HFF-Myc (cell line): ENCODE measurements at regions not wholly inside any gene's neighbourhood (a gene's known extent, or its start where the extent isn't known, plus 50 kb on each side); places are given as distances from the start of the nearest gene placed in this dataset.

Experiments
- DNase-seq: peaks from one replicate; pipeline ENCODE4 v3.0.0-alpha.2; 2011; ENCODE audit warnings: low read depth; ENCODE audit errors: extremely low read depth
- H3K4me3 ChIP-seq: replicated peaks from 2 replicates; pipeline ENCODE4 v1.5.1; 2011; ENCODE audit warnings: low read depth, mild to moderate bottlenecking, control low read depth, low read length
- TF ChIP-seq, protein P1 (sequence below): IDR thresholded peaks from 2 replicates; pipeline ENCODE4 v1.5.1; 2012; ENCODE audit warnings: mild to moderate bottlenecking, low read depth, low read length, control low read depth; ENCODE audit errors: missing control alignments

DNA sequence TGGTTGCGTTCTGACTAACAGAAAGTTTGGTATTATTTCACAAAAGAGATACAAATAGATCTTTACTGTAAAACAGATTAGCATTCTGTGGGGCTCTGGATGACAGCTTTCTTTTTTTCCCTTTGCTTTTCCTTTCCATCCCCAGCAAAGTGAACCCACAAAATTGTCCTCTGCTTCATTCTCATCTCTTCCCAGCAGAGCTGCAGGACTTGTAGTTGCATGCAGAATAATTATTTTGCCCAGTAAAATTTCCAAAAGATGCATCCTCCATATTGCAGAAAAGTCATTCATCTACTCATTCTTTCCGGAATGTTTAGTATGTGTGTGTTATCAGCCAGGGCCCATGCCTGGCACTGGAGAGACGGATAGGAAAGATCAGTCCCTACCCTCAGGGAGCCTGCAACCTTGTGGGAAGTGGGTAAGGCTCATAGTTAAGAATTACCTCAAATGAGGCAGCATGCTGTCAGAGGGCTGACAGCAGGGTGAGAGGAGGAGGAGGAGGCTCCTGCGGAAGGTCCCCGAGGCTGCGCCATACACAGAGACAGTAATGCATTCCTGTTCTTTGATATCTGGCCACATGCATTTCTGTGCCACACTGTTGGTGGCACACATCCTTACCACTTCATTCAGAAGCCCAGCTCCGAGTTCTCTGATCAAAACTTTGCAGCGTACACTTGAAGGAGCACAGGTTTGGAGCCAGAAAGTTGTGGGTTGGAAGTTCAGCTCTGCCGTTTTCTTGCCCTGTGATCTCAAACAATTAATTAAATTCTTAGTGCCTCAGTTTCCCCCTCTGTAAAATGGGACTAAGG lies 225.4 kb downstream of the MYCN start:
- H3K4me3 ChIP-seq, result no peak overlapping the region
- no peak for DNase-seq
- TF ChIP-seq, protein P1, sequence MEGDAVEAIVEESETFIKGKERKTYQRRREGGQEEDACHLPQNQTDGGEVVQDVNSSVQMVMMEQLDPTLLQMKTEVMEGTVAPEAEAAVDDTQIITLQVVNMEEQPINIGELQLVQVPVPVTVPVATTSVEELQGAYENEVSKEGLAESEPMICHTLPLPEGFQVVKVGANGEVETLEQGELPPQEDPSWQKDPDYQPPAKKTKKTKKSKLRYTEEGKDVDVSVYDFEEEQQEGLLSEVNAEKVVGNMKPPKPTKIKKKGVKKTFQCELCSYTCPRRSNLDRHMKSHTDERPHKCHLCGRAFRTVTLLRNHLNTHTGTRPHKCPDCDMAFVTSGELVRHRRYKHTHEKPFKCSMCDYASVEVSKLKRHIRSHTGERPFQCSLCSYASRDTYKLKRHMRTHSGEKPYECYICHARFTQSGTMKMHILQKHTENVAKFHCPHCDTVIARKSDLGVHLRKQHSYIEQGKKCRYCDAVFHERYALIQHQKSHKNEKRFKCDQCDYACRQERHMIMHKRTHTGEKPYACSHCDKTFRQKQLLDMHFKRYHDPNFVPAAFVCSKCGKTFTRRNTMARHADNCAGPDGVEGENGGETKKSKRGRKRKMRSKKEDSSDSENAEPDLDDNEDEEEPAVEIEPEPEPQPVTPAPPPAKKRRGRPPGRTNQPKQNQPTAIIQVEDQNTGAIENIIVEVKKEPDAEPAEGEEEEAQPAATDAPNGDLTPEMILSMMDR, result no peak

DNA sequence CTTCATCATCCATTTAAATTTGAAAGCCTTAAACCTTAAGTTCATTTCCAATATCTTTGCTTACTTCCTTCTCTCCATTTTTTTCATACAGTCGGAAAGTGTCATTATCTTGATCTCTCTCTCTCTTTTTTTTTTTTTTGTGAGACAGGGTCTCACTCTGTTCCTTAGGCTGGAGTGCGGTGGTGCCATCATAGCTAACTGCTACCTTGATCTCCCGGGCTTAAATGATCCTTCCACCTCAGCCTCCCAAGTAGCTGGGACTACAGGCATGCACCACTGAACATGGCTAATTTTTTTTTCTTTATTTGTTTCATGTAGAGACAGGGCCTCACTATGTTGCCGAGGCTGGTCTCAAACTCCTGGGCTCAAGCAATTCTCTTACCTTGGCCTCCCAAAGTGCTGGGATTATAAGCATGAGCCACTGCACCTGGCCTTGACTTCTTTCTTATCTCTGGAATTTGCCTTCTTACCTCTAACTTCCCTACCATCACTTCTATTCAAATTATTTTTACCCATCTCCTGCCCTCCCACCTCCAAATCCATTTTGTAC lies 222.2 kb downstream of the MYCN start:
- no peak for DNase-seq
- H3K4me3 ChIP-seq, result no peak overlapping the region
- TF ChIP-seq, protein P1, result no peak

DNA sequence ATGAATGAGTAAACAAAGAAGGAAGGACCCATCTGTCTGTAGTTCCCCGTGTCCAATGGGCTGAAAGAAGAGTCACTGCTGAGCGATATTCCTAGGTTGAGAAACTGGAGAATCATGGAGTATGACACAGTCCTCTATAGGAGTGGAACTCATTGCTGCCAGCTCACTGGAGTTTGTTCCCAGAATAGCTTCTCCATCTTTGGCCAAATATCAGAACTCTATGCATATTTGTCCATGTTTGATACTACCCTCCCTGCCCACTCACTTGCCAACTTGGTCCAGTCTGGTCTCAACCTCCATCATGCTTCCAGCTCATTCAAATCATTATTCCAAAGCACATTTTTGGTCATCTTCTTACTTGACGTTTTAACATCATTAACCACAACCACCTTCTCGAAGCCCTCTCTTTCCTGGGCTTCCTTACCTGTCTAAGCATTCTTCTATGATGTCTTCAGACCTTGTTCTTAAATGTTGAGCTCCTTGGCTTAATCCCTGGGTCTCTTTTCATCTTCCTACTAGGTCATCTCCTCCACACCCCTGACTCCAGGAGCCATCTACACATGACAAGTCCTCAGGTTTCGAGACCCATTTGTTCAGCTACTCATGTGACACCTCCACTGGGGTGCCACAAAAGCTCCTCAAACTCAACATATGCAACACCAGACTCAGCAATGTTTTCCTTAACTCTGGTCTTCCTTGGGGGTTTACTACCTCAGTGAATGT lies 221.6 kb downstream of the MYCN start:
- no peak for DNase-seq

DNA sequence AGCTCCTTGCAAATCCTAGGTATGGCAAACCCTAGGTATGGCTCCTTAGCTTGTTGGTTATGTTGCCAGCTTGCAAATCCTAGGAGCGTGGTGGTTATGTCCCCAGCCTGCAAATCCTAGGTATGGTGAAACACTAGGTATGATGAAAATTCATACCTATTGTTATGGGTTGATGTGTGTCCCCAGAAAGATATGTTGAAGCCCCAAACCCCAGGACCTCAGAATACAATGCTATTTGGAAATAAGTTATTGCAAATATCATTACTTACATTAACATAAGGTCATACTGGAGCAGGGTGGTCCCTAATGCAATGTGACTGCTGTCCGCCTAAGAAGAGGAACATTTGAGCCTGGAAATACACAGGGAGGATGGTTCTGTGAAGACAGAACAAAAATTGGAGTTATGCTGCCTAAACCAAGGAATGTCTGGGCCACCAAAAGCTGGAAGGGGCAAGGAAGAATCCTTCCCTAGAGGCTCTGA lies 220.8 kb downstream of the MYCN start:
- no peak overlapping the region for H3K4me3 ChIP-seq
- TF ChIP-seq, protein P1, result no peak
- DNase-seq, result no peak

More for the DNA sequence above, 221.6 kb downstream of the MYCN start:
- TF ChIP-seq, protein P1, result no peak
- no peak overlapping the region for H3K4me3 ChIP-seq

DNA sequence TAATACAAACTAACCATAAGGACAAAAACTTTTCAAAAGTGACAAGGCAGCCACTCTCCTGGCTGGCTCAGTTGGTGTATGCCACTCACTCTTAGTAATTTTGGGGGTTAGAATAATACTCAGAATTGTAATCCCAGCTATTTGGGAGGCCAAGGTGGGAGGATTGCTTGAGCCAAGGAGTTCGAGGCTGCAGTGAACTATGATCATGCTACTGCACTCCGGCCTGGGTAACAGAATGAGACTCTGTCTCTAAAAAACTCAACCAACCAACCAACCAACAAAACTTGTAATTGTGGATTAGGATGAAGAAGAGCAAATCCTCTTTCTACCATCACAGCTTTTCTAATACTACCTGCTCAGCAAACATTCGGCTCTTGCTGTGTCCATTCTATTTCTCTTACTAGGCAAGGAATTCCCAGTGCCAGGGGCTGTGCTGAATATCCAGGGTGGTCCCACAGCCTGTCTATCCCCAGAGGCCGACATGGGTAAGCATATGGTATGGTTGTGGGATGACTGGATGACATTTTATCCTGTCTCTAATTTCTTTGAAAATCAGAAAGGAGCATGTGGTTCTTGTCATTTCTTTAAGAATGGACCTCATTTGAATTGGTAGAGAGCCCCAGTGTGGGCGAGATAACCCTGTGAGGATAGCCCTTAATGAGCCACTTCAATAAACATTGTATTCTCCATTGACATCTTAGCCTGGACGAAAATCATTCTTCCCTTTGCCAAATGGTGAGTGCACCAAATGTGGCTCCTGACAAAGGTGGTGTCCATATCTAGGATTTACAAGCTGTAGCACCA lies 220.1 kb downstream of the MYCN start:
- no peak for DNase-seq
- H3K4me3 ChIP-seq, result no peak overlapping the region
- TF ChIP-seq, protein P1, result no peak

DNA sequence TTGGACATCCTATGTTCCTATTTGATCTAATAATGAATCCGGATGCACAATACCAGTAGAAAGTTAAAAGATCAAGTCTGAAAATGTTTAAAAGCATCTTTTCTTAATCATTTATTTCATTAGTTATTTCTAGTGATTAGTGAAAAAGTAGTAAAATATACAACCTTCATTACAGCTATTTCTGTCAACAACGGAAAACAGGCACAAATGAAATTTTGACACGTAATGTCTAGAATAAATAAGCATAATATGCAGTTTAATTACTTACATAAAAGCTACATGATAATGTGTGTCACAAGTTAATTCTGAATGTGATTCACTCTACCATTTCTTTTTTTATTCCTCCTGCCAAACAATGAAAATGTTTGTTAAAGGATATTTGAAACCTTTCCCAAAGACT lies 216.1 kb downstream of the MYCN start:
- H3K4me3 ChIP-seq, result no peak overlapping the region
- no peak for DNase-seq
- TF ChIP-seq, protein P1, result no peak
